ENCODE measurements at regions not wholly inside any gene's neighbourhood (a gene's known extent, or its start where the extent isn't known, plus 50 kb on each side); places are given as distances from the start of the nearest gene placed in this dataset.

DNA sequence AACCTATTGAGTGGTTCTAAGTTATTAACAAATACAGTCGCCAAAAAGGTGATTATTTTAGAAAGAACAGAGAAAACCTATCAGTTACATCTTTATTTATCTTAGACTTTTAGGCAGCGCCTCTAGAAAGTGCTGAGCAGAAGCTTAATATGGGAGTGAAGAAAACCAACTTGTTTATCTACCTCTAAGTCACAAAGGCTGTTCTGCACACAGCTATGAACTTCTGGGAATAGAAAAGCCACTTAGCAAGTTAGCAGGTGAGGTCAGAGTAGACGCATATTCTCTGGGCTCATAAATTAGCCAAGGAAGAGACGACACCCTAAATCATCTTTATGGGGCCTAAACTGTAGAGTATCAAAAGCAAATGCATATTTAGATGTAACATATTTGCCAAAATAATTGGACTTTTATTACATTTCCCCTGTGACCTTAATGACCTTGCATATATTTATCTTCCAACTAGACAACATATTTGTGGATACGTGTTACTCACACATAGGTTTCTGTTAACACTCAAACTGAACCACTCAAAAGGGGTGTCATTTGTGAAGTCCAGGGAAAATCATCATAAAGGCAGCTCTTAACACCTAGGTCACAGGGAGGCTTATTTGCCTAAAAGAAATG is 267.1 kb downstream of the ADGB start:
- no peak for FAIRE-seq
- Histone ChIP-seq H3K36me3 (ENCODE audit: control insufficient read depth in 2 of 3, insufficient read depth in 3 of 3, low read length in 3 of 3) (no peaks in the 10 kb centered on the region), H3K27me3 (ENCODE audit: control insufficient read depth, insufficient read depth, low read length) (no peaks in the 10 kb centered on the region)

GRCh38 chr6:146866731-146867414 is 268.1 kb downstream of the ADGB start:
- no peak for FAIRE-seq
- no peaks in the 10 kb centered on the region for H3K27me3 ChIP-seq (ENCODE audit: control insufficient read depth, insufficient read depth, low read length)
- H3K9me3 ChIP-seq (ENCODE audit: control insufficient read depth in 2 of 3, insufficient read depth in 1 of 3, low read length in 3 of 3): no peaks in the 10 kb centered on the region
- no peak overlapping the region for H3K27ac ChIP-seq (ENCODE audit: low read depth in 2 of 2, low read length in 2 of 2)
- H3K4me1 ChIP-seq (ENCODE audit: control insufficient read depth in 2 of 3, insufficient read depth in 2 of 3, low read depth in 1 of 3, low read length in 3 of 3): peaks cover 0 to 1% (median 0%) of the 10 kb centered on the region in 3 donors
- TF ChIP-seq, protein P1, sequence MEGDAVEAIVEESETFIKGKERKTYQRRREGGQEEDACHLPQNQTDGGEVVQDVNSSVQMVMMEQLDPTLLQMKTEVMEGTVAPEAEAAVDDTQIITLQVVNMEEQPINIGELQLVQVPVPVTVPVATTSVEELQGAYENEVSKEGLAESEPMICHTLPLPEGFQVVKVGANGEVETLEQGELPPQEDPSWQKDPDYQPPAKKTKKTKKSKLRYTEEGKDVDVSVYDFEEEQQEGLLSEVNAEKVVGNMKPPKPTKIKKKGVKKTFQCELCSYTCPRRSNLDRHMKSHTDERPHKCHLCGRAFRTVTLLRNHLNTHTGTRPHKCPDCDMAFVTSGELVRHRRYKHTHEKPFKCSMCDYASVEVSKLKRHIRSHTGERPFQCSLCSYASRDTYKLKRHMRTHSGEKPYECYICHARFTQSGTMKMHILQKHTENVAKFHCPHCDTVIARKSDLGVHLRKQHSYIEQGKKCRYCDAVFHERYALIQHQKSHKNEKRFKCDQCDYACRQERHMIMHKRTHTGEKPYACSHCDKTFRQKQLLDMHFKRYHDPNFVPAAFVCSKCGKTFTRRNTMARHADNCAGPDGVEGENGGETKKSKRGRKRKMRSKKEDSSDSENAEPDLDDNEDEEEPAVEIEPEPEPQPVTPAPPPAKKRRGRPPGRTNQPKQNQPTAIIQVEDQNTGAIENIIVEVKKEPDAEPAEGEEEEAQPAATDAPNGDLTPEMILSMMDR (IDR thresholded peaks at IDR 0.05; ENCODE audit: borderline replicate concordance, extremely low read depth, insufficient read depth): no peak
- intact Hi-C loops (cut with DNase I): no loop called here
- no peaks in the 10 kb centered on the region for H3K36me3 ChIP-seq (ENCODE audit: control insufficient read depth in 2 of 3, insufficient read depth in 3 of 3, low read length in 3 of 3)
- H3K9ac ChIP-seq (ENCODE audit: low read length in 3 of 3): no peak overlapping the region
- no peak for DNase-seq
- no peak overlapping the region for H3K4me3 ChIP-seq (ENCODE audit: low read length in 3 of 3)

More for the DNA sequence above, 267.1 kb downstream of the ADGB start:
- Histone ChIP-seq H3K4me3 (ENCODE audit: low read length in 3 of 3) (no peak overlapping the region), H3K4me1 (ENCODE audit: control insufficient read depth in 2 of 3, insufficient read depth in 2 of 3, low read depth in 1 of 3, low read length in 3 of 3) (no peaks in the 10 kb centered on the region), H3K27ac (ENCODE audit: low read depth in 2 of 2, low read length in 2 of 2) (no peak overlapping the region), H3K9ac (ENCODE audit: low read length in 3 of 3) (no peak overlapping the region), H3K9me3 (ENCODE audit: control insufficient read depth in 2 of 3, insufficient read depth in 1 of 3, low read length in 3 of 3) (no peaks in the 10 kb centered on the region)
- TF ChIP-seq, protein P1 (IDR thresholded peaks at IDR 0.05; ENCODE audit: borderline replicate concordance, extremely low read depth, insufficient read depth): no peak
- intact Hi-C loops (cut with DNase I): no loop called here
- DNase-seq: peak in 1 of 5 donors; percentile 14

DNA sequence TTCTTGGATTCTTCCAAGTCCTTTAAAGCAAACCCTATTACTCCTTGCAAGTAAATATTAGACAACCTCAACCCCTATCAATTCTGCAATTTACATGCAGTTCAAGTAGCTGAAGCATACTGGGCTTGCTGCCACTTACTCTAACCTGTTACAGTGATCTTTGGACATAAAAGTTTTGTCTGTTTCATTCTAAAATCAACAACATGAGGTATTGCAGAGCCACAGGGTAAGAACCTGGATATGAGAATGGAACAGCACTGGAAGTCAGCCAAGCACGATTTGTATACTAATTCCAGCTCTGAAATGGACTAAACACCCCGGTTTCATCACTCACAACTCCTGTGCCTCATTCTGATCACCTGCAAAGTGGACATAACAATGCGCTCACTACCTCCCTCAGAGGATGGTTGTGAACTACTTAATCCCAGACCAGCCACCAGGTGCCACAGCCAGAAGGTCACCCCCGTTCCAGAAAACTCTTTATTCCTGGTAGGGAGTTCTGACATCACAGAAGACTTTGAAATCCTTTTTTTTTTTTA is 270.0 kb downstream of the ADGB start:
- H3K4me1 ChIP-seq (ENCODE audit: control insufficient read depth in 2 of 3, insufficient read depth in 2 of 3, low read depth in 1 of 3, low read length in 3 of 3): peaks cover 0 to 4% (median 0%) of the 10 kb centered on the region in 3 donors
- no peaks in the 10 kb centered on the region for H3K27me3 ChIP-seq (ENCODE audit: control insufficient read depth, insufficient read depth, low read length)
- intact Hi-C loops (cut with DNase I): no loop called here
- H3K9me3 ChIP-seq (ENCODE audit: control insufficient read depth in 2 of 3, insufficient read depth in 1 of 3, low read length in 3 of 3): no peaks in the 10 kb centered on the region
- DNase-seq (no peak), FAIRE-seq (no peak)
- H3K36me3 ChIP-seq (ENCODE audit: control insufficient read depth in 2 of 3, insufficient read depth in 3 of 3, low read length in 3 of 3): no peaks in the 10 kb centered on the region
- TF ChIP-seq, protein P1 (IDR thresholded peaks at IDR 0.05; ENCODE audit: borderline replicate concordance, extremely low read depth, insufficient read depth): no peak
- H3K4me3 ChIP-seq (ENCODE audit: low read length in 3 of 3): no peak overlapping the region
- no peak overlapping the region for H3K9ac ChIP-seq (ENCODE audit: low read length in 3 of 3)
- no peak overlapping the region for H3K27ac ChIP-seq (ENCODE audit: low read depth in 2 of 2, low read length in 2 of 2)
